HCT116 (cell line): ENCODE measurements at regions not wholly inside any gene's neighbourhood (a gene's known extent, or its start where the extent isn't known, plus 50 kb on each side); places are given as distances from the start of the nearest gene placed in this dataset.

Source experiments
- CTCF ChIP-seq, 3 experiments: fragments of 200-600 bp in 1 of 3; sonication (generic) in 1 of 3; IDR thresholded peaks in 2 of 3; conservative IDR thresholded peaks in 1 of 3; 2 replicates each; pipeline ENCODE4 v1.5.1; 2012 to 2017; ENCODE audit warnings: low read depth in 2 of 3, low read length in 2 of 3, antibody characterized with exemption in 1 of 3, borderline replicate concordance in 1 of 3, control low read depth in 1 of 3, mild to moderate bottlenecking in 1 of 3, mixed read lengths in 1 of 3, mixed run types in 1 of 3, moderate library complexity in 1 of 3; ENCODE audit not compliant: insufficient read depth in 1 of 3
- EGR1 ChIP-seq: IDR thresholded peaks from 2 replicates; pipeline ENCODE4 v1.6.1; 2012; ENCODE audit warnings: low read depth
- EZH2 ChIP-seq: fragments of 200-600 bp; sonication (generic); IDR thresholded peaks from 2 replicates; pipeline ENCODE4 v1.6.1; 2017; ENCODE audit warnings: antibody characterized with exemption, mixed run types
- POLR2A ChIP-seq: IDR thresholded peaks from 2 replicates; pipeline ENCODE4 v1.7.0; 2011; ENCODE audit warnings: borderline replicate concordance; ENCODE audit not compliant: insufficient read depth, insufficient read length; ENCODE audit errors: extremely low read depth
- REST ChIP-seq: IDR thresholded peaks from 2 replicates; pipeline ENCODE4 v1.6.1; 2012; ENCODE audit warnings: low read depth
- SIN3A ChIP-seq: IDR thresholded peaks from 2 replicates; pipeline ENCODE4 v1.6.1; 2012; ENCODE audit warnings: low read depth
- ZNF274 ChIP-seq: fragments of 200-500 bp; sonication (Bioruptor generic); IDR thresholded peaks from 2 replicates; pipeline ENCODE4 v1.6.1; 2014; ENCODE audit warnings: mild to moderate bottlenecking, low read depth, low read length, inconsistent platforms

- TF ChIP-seq EGR1 = no peak
- TF ChIP-seq SIN3A = no peak
- TF ChIP-seq CTCF (IDR thresholded peaks at IDR 0.05 in 2 of 3, conservative IDR thresholded peaks at IDR 0.05 in 1 of 3; ENCODE audit: borderline replicate concordance in 1 of 3, insufficient read depth in 1 of 3, low read depth in 2 of 3, low read length in 2 of 3) = peak; percentile 76 to 84 (median 84)
- TF ChIP-seq EZH2 = no peak
- TF ChIP-seq REST = no peak
- TF ChIP-seq POLR2A = no peak
- no peak for TF ChIP-seq ZNF274
Measured at GRCh38 chr2:64913357-64913869, 75.8 kb upstream of the SLC1A4 start.
